Lower leg skin (tissue), 4 donors: ENCODE measurements at regions not wholly inside any gene's neighbourhood (a gene's known extent, or its start where the extent isn't known, plus 50 kb on each side); places are given as distances from the start of the nearest gene placed in this dataset.
"Not testable (repeated sequence)": the region's sequence is repeated elsewhere in the genome, so short reads cannot be mapped to it uniquely, and the experiment has no call there.

Source experiments
- DNase-seq, 2 donors: peaks; one replicate each; pipeline ENCODE4 v3.0.0-alpha.2; 2019; ENCODE audit warnings: low spot score in 2 of 2
- H3K4me3 ChIP-seq: fragments of 200-600 bp; sonication (generic); 2 replicates; pipeline ENCODE4 v1.5.1; 2017; ENCODE audit warnings: mild to moderate bottlenecking, low read depth; ENCODE audit not compliant: poor library complexity, severe bottlenecking
- POLR2A ChIP-seq, 2 donors: fragments of 450-650 bp; IDR thresholded peaks; one replicate each; pipeline ENCODE4 v1.6.1; 2016 to 2017; ENCODE audit warnings: antibody characterized with exemption in 2 of 2, mild to moderate bottlenecking in 1 of 2, moderate library complexity in 1 of 2
- WGBS, 2 donors: methylation state at CpG; one replicate each; pipeline ENCODE4 v1.1.5; 2018; 5-methylcytosine and 5-hydroxymethylcytosine counted together
- intact Hi-C: fragments of 100-400 bp; cut with DNase I; formaldehyde crosslinking; loops from one replicate; pipeline ENCODE4 v1.15.0; 2023; ENCODE audit warnings: low total_unique reads
- TF ChIP-seq, protein P1 (sequence below), 3 donors: fragments of 450-650 bp; IDR thresholded peaks; one replicate each; pipeline ENCODE4 v1.5.1; 2016; ENCODE audit warnings: antibody characterized with exemption in 3 of 3, mild to moderate bottlenecking in 3 of 3, moderate library complexity in 2 of 3

- DNase-seq = no peak
- H3K4me3 ChIP-seq = no peak overlapping the region
- 88 to 95% methylated on average over 3 of the region's 3 CpGs for WGBS, 2 donors
- TF ChIP-seq POLR2A (IDR thresholded peaks at IDR 0.05) = no peak
- TF ChIP-seq, protein P1, sequence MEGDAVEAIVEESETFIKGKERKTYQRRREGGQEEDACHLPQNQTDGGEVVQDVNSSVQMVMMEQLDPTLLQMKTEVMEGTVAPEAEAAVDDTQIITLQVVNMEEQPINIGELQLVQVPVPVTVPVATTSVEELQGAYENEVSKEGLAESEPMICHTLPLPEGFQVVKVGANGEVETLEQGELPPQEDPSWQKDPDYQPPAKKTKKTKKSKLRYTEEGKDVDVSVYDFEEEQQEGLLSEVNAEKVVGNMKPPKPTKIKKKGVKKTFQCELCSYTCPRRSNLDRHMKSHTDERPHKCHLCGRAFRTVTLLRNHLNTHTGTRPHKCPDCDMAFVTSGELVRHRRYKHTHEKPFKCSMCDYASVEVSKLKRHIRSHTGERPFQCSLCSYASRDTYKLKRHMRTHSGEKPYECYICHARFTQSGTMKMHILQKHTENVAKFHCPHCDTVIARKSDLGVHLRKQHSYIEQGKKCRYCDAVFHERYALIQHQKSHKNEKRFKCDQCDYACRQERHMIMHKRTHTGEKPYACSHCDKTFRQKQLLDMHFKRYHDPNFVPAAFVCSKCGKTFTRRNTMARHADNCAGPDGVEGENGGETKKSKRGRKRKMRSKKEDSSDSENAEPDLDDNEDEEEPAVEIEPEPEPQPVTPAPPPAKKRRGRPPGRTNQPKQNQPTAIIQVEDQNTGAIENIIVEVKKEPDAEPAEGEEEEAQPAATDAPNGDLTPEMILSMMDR (IDR thresholded peaks at IDR 0.05) = no peak
- intact Hi-C loops = no loop called here
Measured at GRCh38 chr2:144975881-144976280, 456.0 kb upstream of the ZEB2 start.

DNA sequence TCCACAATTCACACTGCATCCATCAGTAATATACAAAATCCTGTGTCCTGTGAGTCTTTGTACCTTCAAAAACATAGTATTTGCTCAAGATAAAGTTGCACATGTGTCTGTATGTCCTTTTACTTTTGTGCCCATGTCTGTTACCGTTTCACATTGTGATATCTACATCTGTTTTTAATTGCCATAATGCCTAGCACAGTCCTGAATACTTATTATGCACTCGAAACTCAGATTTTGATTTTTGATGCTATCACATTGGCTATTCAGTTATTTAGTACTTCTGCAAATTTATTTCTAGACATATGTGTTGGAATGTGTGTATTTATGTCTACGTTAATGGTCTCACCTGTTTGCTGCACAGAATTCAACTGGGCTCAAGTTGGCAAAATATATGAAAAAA lies 452.8 kb upstream of the ZEB2 start:
- DNase-seq = no peak
- 69 to 76% methylated on average over 3 of the region's 3 CpGs for WGBS, 2 donors
- TF ChIP-seq POLR2A (IDR thresholded peaks at IDR 0.05) = no peak
- TF ChIP-seq, protein P1 (IDR thresholded peaks at IDR 0.05) = no peak
- no peak overlapping the region for H3K4me3 ChIP-seq
- intact Hi-C loops = no loop called here

DNA sequence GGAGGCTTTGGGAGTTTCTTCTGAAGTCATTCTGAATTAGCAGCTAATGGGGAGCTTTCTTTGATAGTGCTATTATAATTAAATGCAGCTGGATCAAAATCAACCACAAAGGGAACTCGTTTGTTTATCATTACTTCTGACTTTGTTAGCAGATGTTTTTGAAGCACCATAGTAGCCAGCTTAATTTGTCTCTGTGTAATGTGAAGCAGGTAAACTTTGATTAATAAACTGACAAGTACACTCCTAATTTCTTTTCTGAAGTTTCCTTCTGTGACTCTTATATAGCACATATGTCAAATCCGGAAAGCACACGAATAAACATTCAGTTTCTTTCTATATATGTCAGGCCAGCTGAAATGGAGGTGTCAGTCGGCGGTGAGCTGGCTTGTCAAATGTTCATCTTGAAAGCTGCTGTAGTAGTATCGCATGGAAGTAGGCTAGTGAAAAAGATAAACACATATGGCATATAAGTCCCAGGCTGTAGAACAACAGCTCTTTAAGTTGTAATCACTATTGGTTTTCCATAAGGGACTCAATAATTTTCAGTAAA lies 451.9 kb upstream of the ZEB2 start:
- H3K4me3 ChIP-seq = no peak overlapping the region
- no peak for DNase-seq
- intact Hi-C loops = no loop called here
- WGBS, 2 donors = 72 to 77% methylated on average over 6 of the region's 6 CpGs
- TF ChIP-seq POLR2A (IDR thresholded peaks at IDR 0.05) = no peak
- TF ChIP-seq, protein P1 (IDR thresholded peaks at IDR 0.05) = no peak

GRCh38 chr2:144970410-144970809 lies 450.5 kb upstream of the ZEB2 start:
- 92 to 100% methylated on average over 1 of the region's 1 CpG for WGBS, 2 donors
- H3K4me3 ChIP-seq, intact Hi-C loops, DNase-seq: not testable (repeated sequence)

- intact Hi-C loops, DNase-seq, H3K4me3 ChIP-seq: not testable (repeated sequence)
- 86 to 88% methylated on average over 1 of the region's 1 CpG for WGBS, 2 donors
Measured at GRCh38 chr2:144969564-144969963, 449.6 kb upstream of the ZEB2 start.

- no peak overlapping the region for H3K4me3 ChIP-seq
- intact Hi-C loops = no loop called here
- TF ChIP-seq, protein P1 (IDR thresholded peaks at IDR 0.05) = no peak
- no peak for TF ChIP-seq POLR2A (IDR thresholded peaks at IDR 0.05)
- DNase-seq = no peak
- WGBS, 2 donors = 47 to 50% methylated on average over 2 of the region's 2 CpGs
Measured at GRCh38 chr2:144967961-144968360, 448.0 kb upstream of the ZEB2 start.

GRCh38 chr2:144965172-144965571 lies 445.3 kb upstream of the ZEB2 start:
- 74 to 78% methylated on average over 4 of the region's 4 CpGs for WGBS, 2 donors
- intact Hi-C loops = no loop called here
- TF ChIP-seq, protein P1 (IDR thresholded peaks at IDR 0.05) = no peak
- H3K4me3 ChIP-seq = no peak overlapping the region
- no peak for DNase-seq
